Keratinocyte (primary cell): ENCODE measurements at regions not wholly inside any gene's neighbourhood (a gene's known extent, or its start where the extent isn't known, plus 50 kb on each side); places are given as distances from the start of the nearest gene placed in this dataset.

Source experiments
- DNase-seq: peaks from one replicate; pipeline ENCODE4 v3.0.0-alpha.2; 2011; ENCODE audit warnings: low read depth, missing footprints, low spot score
- FAIRE-seq: peaks from 2 replicates; lab custom pipeline; 2011; peaks lifted over from hg19 to GRCh38; lab: Jason Lieb, UNC
- H2AFZ ChIP-seq: 2 replicates; pipeline ENCODE4 v1.6.0; 2012; ENCODE audit warnings: low read length, control low read depth, inconsistent platforms; ENCODE audit not compliant: control insufficient read depth
- H3K27ac ChIP-seq: 2 replicates; pipeline ENCODE4 v1.5.1; 2011; ENCODE audit warnings: low read length; ENCODE audit not compliant: control insufficient read depth, insufficient read depth
- H3K27me3 ChIP-seq: 3 replicates; pipeline ENCODE4 v1.6.0; 2011; ENCODE audit warnings: low read length; ENCODE audit not compliant: control insufficient read depth, insufficient read depth; ENCODE audit errors: extremely low read depth
- H3K36me3 ChIP-seq, 2 experiments: 2 replicates in 1 of 2; 3 replicates in 1 of 2; pipeline ENCODE4 v1.5.1; 2011; ENCODE audit warnings: low read length in 2 of 2, mild to moderate bottlenecking in 1 of 2; ENCODE audit not compliant: control insufficient read depth in 2 of 2, insufficient read depth in 2 of 2; ENCODE audit errors: extremely low read depth in 1 of 2
- H3K4me1 ChIP-seq: 3 replicates; pipeline ENCODE4 v1.5.1; 2011; ENCODE audit warnings: low read length; ENCODE audit not compliant: control insufficient read depth, insufficient read depth; ENCODE audit errors: extremely low read depth
- H3K4me2 ChIP-seq: 3 replicates; pipeline ENCODE4 v1.6.0; 2011; ENCODE audit warnings: low read depth, low read length; ENCODE audit not compliant: control insufficient read depth, insufficient read depth; ENCODE audit errors: extremely low read depth
- H3K4me3 ChIP-seq, 3 experiments: fragments of 200-600 bp in 1 of 3; sonication (generic) in 1 of 3; 2 replicates in 2 of 3; 3 replicates in 1 of 3; pipeline ENCODE4 v1.5.1; 2011 to 2016; ENCODE audit warnings: low read length in 3 of 3, mild to moderate bottlenecking in 3 of 3, control low read depth in 2 of 3, inconsistent platforms in 1 of 3, low read depth in 1 of 3, mixed read lengths in 1 of 3, mixed run types in 1 of 3, moderate library complexity in 1 of 3; ENCODE audit not compliant: control insufficient read depth in 2 of 3, insufficient read depth in 2 of 3; ENCODE audit errors: extremely low read depth in 1 of 3
- H3K79me2 ChIP-seq: 2 replicates; pipeline ENCODE4 v1.6.0; 2012; ENCODE audit warnings: low read length; ENCODE audit not compliant: control insufficient read depth, insufficient read depth
- H3K9ac ChIP-seq: 3 replicates; pipeline ENCODE4 v1.6.0; 2011; ENCODE audit warnings: low read length; ENCODE audit not compliant: control insufficient read depth, insufficient read depth; ENCODE audit errors: extremely low read depth
- H3K9me1 ChIP-seq: 3 replicates; pipeline ENCODE4 v1.6.0; 2011; ENCODE audit warnings: low read length; ENCODE audit not compliant: control insufficient read depth, insufficient read depth; ENCODE audit errors: extremely low read depth
- H3K9me3 ChIP-seq: 2 replicates; pipeline ENCODE4 v1.5.1; 2012; ENCODE audit warnings: low read depth, low read length; ENCODE audit not compliant: control insufficient read depth
- H4K20me1 ChIP-seq: 3 replicates; pipeline ENCODE4 v1.6.0; 2011; ENCODE audit warnings: low read length; ENCODE audit not compliant: control insufficient read depth, insufficient read depth; ENCODE audit errors: extremely low read depth
- EZH2 ChIP-seq: IDR thresholded peaks from one replicate; pipeline ENCODE4 v1.6.1; 2012; ENCODE audit warnings: inconsistent platforms, mild to moderate bottlenecking, low read length, moderate library complexity
- dilution Hi-C: fragments of 300-500 bp; cut with MboI; formaldehyde crosslinking; loops from one replicate; pipeline ENCODE4 v1.7.0; 2020; ENCODE audit warnings: low sequenced_read_pairs; ENCODE audit not compliant: extremely low pct_ligation_motif_present
- TF ChIP-seq, protein P1 (sequence below), 3 experiments: IDR thresholded peaks in 1 of 3; conservative IDR thresholded peaks in 1 of 3; optimal IDR thresholded peaks in 1 of 3; 2 replicates in 2 of 3; 3 replicates in 1 of 3; pipeline versions ENCODE3 to v1.5.1; 2011; ENCODE audit warnings: low read length in 3 of 3, mild to moderate bottlenecking in 3 of 3, moderate library complexity in 2 of 3, control low read depth in 1 of 3, inconsistent platforms in 1 of 3; ENCODE audit not compliant: insufficient read depth in 2 of 3; ENCODE audit errors: extremely low read depth in 1 of 3

DNA sequence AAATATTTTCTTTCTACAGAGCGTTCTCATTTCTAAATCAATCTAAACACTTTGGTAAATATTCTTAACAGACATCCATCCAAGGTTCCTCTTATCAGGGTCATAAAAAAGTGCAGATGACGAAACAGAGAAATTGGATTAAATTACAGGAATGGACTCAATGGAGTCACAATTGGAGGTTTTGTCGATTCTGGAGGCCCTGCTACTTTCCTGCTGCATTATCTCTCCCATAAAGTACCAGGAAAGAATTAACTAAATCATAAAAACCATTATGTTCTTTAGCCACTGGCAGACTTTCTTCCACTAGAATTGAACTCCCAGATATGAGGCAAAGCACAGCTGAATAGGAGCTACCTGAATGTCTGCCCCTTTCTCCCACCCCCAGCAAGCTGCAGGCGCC lies 610.6 kb downstream of the HDGFL1 start:
- no peak for FAIRE-seq
- H3K9ac ChIP-seq: no peak overlapping the region
- H3K9me1 ChIP-seq: no peaks in the 10 kb centered on the region
- H3K4me3 ChIP-seq: no peak overlapping the region
- no peaks in the 10 kb centered on the region for H3K36me3 ChIP-seq
- no peaks in the 10 kb centered on the region for H3K27me3 ChIP-seq
- TF ChIP-seq, protein P1, sequence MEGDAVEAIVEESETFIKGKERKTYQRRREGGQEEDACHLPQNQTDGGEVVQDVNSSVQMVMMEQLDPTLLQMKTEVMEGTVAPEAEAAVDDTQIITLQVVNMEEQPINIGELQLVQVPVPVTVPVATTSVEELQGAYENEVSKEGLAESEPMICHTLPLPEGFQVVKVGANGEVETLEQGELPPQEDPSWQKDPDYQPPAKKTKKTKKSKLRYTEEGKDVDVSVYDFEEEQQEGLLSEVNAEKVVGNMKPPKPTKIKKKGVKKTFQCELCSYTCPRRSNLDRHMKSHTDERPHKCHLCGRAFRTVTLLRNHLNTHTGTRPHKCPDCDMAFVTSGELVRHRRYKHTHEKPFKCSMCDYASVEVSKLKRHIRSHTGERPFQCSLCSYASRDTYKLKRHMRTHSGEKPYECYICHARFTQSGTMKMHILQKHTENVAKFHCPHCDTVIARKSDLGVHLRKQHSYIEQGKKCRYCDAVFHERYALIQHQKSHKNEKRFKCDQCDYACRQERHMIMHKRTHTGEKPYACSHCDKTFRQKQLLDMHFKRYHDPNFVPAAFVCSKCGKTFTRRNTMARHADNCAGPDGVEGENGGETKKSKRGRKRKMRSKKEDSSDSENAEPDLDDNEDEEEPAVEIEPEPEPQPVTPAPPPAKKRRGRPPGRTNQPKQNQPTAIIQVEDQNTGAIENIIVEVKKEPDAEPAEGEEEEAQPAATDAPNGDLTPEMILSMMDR (optimal IDR thresholded peaks at IDR 0.05 in 1 of 3, IDR thresholded peaks at IDR 0.05 in 1 of 3, conservative IDR thresholded peaks at IDR 0.05 in 1 of 3; ENCODE audit: extremely low read depth in 1 of 3, insufficient read depth in 2 of 3, low read length in 3 of 3): no peak
- no peak for TF ChIP-seq EZH2
- H2AFZ ChIP-seq: no peak overlapping the region
- dilution Hi-C loops: no loop called here
- H3K27ac ChIP-seq: no peak overlapping the region
- no peaks in the 10 kb centered on the region for H3K4me1 ChIP-seq
- no peaks in the 10 kb centered on the region for H3K9me3 ChIP-seq
- H3K79me2 ChIP-seq: no peaks in the 10 kb centered on the region
- H3K4me2 ChIP-seq: no peak overlapping the region
- no peak for DNase-seq
- H4K20me1 ChIP-seq: no peaks in the 10 kb centered on the region

DNA sequence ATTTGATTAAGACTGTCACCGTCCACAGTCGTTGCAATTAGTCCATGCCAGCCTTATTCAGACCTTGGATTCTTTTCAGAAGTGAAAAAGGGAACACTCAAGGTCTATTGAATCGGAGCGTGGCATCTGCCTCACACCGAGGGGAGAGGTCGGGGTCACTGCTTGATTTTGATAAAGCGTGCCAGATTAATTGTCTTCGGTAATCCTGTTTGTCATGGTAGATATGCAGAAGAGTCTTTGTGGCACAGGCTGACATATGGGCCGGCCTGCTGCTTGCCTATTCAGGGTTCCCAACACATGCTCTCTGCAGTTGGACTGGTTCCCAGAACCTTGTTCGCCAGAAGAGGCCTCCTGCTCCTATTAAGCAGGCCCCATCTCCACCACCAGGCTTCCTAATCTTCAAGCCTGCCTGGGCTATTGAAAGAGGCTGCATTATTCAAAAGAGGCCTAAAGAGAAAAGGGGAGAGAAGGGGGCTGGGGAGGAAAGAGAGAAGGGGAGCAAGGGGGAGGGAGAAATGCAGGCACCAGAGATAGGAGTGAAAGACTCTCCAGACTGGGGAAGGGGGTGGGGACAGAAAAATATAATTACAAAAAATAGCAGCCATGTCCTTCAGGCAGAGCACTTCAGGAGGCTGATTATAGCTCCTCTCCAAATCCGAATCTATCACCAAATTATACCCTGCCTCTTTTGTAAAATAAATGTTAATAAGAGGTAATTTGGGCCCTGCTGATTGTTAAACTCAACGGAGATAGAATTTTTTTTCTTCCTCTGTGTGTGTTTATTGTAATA lies 611.3 kb downstream of the HDGFL1 start:
- no peaks in the 10 kb centered on the region for H4K20me1 ChIP-seq
- no peak overlapping the region for H3K27ac ChIP-seq
- no peak overlapping the region for H3K4me2 ChIP-seq
- TF ChIP-seq, protein P1 (optimal IDR thresholded peaks at IDR 0.05 in 1 of 3, IDR thresholded peaks at IDR 0.05 in 1 of 3, conservative IDR thresholded peaks at IDR 0.05 in 1 of 3; ENCODE audit: extremely low read depth in 1 of 3, insufficient read depth in 2 of 3, low read length in 3 of 3): no peak
- TF ChIP-seq EZH2: no peak
- no peaks in the 10 kb centered on the region for H3K9me1 ChIP-seq
- dilution Hi-C loops: no loop called here
- DNase-seq (no peak), FAIRE-seq (no peak)
- H3K4me3 ChIP-seq: no peak overlapping the region
- H2AFZ ChIP-seq: no peak overlapping the region
- no peaks in the 10 kb centered on the region for H3K79me2 ChIP-seq
- no peaks in the 10 kb centered on the region for H3K36me3 ChIP-seq
- no peaks in the 10 kb centered on the region for H3K4me1 ChIP-seq
- no peaks in the 10 kb centered on the region for H3K9me3 ChIP-seq
- H3K27me3 ChIP-seq: no peaks in the 10 kb centered on the region
- no peak overlapping the region for H3K9ac ChIP-seq
